ENCODE measurements at regions not wholly inside any gene's neighbourhood (a gene's known extent, or its start where the extent isn't known, plus 50 kb on each side); places are given as distances from the start of the nearest gene placed in this dataset.
"Not testable (repeated sequence)": the region's sequence is repeated elsewhere in the genome, so short reads cannot be mapped to it uniquely, and the experiment has no call there.

- Histone ChIP-seq H3T11ph (ENCODE audit: low read length) (no peak overlapping the region), H3K4ac (ENCODE audit: low read depth, low read length) (no peak overlapping the region), H2BK120ac (ENCODE audit: low read depth, low read length, poor library complexity, severe bottlenecking) (no peak overlapping the region), H2AK5ac (ENCODE audit: insufficient read length, low read length) (no peak overlapping the region), H3K23ac (ENCODE audit: insufficient read length, low read depth, low read length) (no peak overlapping the region), H3K27me3 (ENCODE audit: insufficient read depth, low read length) (no peaks in the 10 kb centered on the region), H3K18ac (ENCODE audit: insufficient read length, low read depth, low read length) (no peak overlapping the region), H3K14ac (ENCODE audit: insufficient read depth, low read length) (no peak overlapping the region), H3K79me2 (ENCODE audit: insufficient read depth, low read length) (no peaks in the 10 kb centered on the region), H2BK20ac (ENCODE audit: low read depth, low read length, poor library complexity, severe bottlenecking) (no peak overlapping the region), H3K4me2 (ENCODE audit: insufficient read depth, insufficient read length, low read length) (no peak overlapping the region), H3K79me1 (ENCODE audit: insufficient read depth, low read depth, low read length, poor library complexity, severe bottlenecking) (no peaks in the 10 kb centered on the region), H2BK12ac (ENCODE audit: insufficient read length, low read depth, low read length) (no peak overlapping the region), H3K56ac (ENCODE audit: insufficient read length, low read depth, low read length) (no peak overlapping the region), H4K91ac (ENCODE audit: insufficient read length, low read depth, low read length) (no peak overlapping the region), H3K4me1 (ENCODE audit: insufficient read depth, low read length) (no peaks in the 10 kb centered on the region), H3K9me3 (ENCODE audit: control insufficient read depth, low read depth, low read length) (no peaks in the 10 kb centered on the region), H4K5ac (ENCODE audit: insufficient read length, low read depth, low read length) (no peak overlapping the region), H2AFZ (ENCODE audit: low read length) (no peak overlapping the region), H3K23me2 (ENCODE audit: insufficient read length, low read depth, low read length, poor library complexity, severe bottlenecking) (no peaks in the 10 kb centered on the region), H2BK5ac (ENCODE audit: insufficient read length, low read length) (no peak overlapping the region), H4K20me1 (ENCODE audit: control insufficient read depth, insufficient read depth, insufficient read length) (no peaks in the 10 kb centered on the region), H3K27ac (ENCODE audit: insufficient read length, low read depth, low read length) (no peak overlapping the region), H2BK15ac (ENCODE audit: low read depth, low read length) (no peak overlapping the region), H3K9ac (ENCODE audit: extremely low read depth, insufficient read length, low read length) (no peak overlapping the region), H4K8ac (replicated peaks; ENCODE audit: insufficient read length, low read depth, low read length) (no peak overlapping the region)
- no peaks in the 10 kb centered on the region; a peak in 1 of 7 replicates for H3K36me3 Mint-ChIP-seq (ENCODE audit: insufficient read depth in 1 of 3, low read depth in 3 of 3)
- no peak for DNase-seq
- no peaks in the 10 kb centered on the region for H3K27me3 Mint-ChIP-seq (ENCODE audit: low read depth)
- H3K27ac Mint-ChIP-seq, result no peak overlapping the region
- no peaks in the 10 kb centered on the region for H3K9me3 Mint-ChIP-seq
- no peak for TF ChIP-seq CTCF (conservative IDR thresholded peaks at IDR 0.05)
- H3K4me3 Mint-ChIP-seq, result no peak overlapping the region
- WGBS (ENCODE audit: extremely low coverage, insufficient read length, low lambda C conversion rate), result no CpG with 5 or more reads among the region's 2 CpGs
- H3K4me1 Mint-ChIP-seq, result peaks cover 5 to 8% of the 10 kb centered on the region in 2 experiments
These were observed 269.2 kb upstream of the PRKD1 start for GRCh38 chr14:30196861-30197260.

GRCh38 chr14:30198720-30199119 is 271.1 kb upstream of the PRKD1 start:
- not testable (repeated sequence) for H2BK120ac ChIP-seq (ENCODE audit: low read depth, low read length, poor library complexity, severe bottlenecking); DNase-seq; H3K9ac ChIP-seq (ENCODE audit: extremely low read depth, insufficient read length, low read length); H3T11ph ChIP-seq (ENCODE audit: low read length); H3K9me3 ChIP-seq (ENCODE audit: control insufficient read depth, low read depth, low read length); H4K5ac ChIP-seq (ENCODE audit: insufficient read length, low read depth, low read length); H3K27ac ChIP-seq (ENCODE audit: insufficient read length, low read depth, low read length); H3K79me2 ChIP-seq (ENCODE audit: insufficient read depth, low read length); H2BK15ac ChIP-seq (ENCODE audit: low read depth, low read length); H2AK5ac ChIP-seq (ENCODE audit: insufficient read length, low read length); H3K14ac ChIP-seq (ENCODE audit: insufficient read depth, low read length); H3K18ac ChIP-seq (ENCODE audit: insufficient read length, low read depth, low read length); H4K91ac ChIP-seq (ENCODE audit: insufficient read length, low read depth, low read length); H3K4me2 ChIP-seq (ENCODE audit: insufficient read depth, insufficient read length, low read length); H3K4ac ChIP-seq (ENCODE audit: low read depth, low read length); H4K8ac ChIP-seq (replicated peaks; ENCODE audit: insufficient read length, low read depth, low read length); H2BK20ac ChIP-seq (ENCODE audit: low read depth, low read length, poor library complexity, severe bottlenecking); H3K4me3 Mint-ChIP-seq; H3K27me3 ChIP-seq (ENCODE audit: insufficient read depth, low read length); H3K4me1 Mint-ChIP-seq; H4K20me1 ChIP-seq (ENCODE audit: control insufficient read depth, insufficient read depth, insufficient read length); H3K27me3 Mint-ChIP-seq (ENCODE audit: low read depth); H3K27ac Mint-ChIP-seq; H3K56ac ChIP-seq (ENCODE audit: insufficient read length, low read depth, low read length); H2BK5ac ChIP-seq (ENCODE audit: insufficient read length, low read length); H3K23me2 ChIP-seq (ENCODE audit: insufficient read length, low read depth, low read length, poor library complexity, severe bottlenecking); H2BK12ac ChIP-seq (ENCODE audit: insufficient read length, low read depth, low read length); H3K79me1 ChIP-seq (ENCODE audit: insufficient read depth, low read depth, low read length, poor library complexity, severe bottlenecking); H3K23ac ChIP-seq (ENCODE audit: insufficient read length, low read depth, low read length); H3K4me1 ChIP-seq (ENCODE audit: insufficient read depth, low read length); H3K9me3 Mint-ChIP-seq; H2AFZ ChIP-seq (ENCODE audit: low read length); H3K36me3 Mint-ChIP-seq (ENCODE audit: insufficient read depth in 1 of 3, low read depth in 3 of 3)
- no CpG with 5 or more reads among the region's 3 CpGs for WGBS (ENCODE audit: extremely low coverage, insufficient read length, low lambda C conversion rate)

Data from H9 (cell line).